ENCODE measurements at regions not wholly inside any gene's neighbourhood (a gene's known extent, or its start where the extent isn't known, plus 50 kb on each side); places are given as distances from the start of the nearest gene placed in this dataset.

GRCh38 chr18:34023471-34023870, 201.2 kb downstream of the NOL4 start:
- TF ChIP-seq JUNB (IDR thresholded peaks at IDR 0.05; ENCODE audit: unreplicated experiment) (no peak), CTCF (conservative IDR thresholded peaks at IDR 0.05; ENCODE audit: low read depth in 2 of 2) (peak in 1 of 2 experiments; percentile 4; a peak in 1 of 4 replicates), POLR2AphosphoS5 (IDR thresholded peaks at IDR 0.05; ENCODE audit: low read depth) (no peak), NANOG (IDR thresholded peaks at IDR 0.05; ENCODE audit: borderline replicate concordance) (no peak), EZH2 (IDR thresholded peaks at IDR 0.05; ENCODE audit: low read depth, unreplicated experiment) (no peak), ZNF331 (CRISPR knock-in tag; IDR thresholded peaks at IDR 0.05; ENCODE audit: low read depth) (no peak), ETS1 (IDR thresholded peaks at IDR 0.05) (no peak)
- TF ChIP-seq, protein P1, sequence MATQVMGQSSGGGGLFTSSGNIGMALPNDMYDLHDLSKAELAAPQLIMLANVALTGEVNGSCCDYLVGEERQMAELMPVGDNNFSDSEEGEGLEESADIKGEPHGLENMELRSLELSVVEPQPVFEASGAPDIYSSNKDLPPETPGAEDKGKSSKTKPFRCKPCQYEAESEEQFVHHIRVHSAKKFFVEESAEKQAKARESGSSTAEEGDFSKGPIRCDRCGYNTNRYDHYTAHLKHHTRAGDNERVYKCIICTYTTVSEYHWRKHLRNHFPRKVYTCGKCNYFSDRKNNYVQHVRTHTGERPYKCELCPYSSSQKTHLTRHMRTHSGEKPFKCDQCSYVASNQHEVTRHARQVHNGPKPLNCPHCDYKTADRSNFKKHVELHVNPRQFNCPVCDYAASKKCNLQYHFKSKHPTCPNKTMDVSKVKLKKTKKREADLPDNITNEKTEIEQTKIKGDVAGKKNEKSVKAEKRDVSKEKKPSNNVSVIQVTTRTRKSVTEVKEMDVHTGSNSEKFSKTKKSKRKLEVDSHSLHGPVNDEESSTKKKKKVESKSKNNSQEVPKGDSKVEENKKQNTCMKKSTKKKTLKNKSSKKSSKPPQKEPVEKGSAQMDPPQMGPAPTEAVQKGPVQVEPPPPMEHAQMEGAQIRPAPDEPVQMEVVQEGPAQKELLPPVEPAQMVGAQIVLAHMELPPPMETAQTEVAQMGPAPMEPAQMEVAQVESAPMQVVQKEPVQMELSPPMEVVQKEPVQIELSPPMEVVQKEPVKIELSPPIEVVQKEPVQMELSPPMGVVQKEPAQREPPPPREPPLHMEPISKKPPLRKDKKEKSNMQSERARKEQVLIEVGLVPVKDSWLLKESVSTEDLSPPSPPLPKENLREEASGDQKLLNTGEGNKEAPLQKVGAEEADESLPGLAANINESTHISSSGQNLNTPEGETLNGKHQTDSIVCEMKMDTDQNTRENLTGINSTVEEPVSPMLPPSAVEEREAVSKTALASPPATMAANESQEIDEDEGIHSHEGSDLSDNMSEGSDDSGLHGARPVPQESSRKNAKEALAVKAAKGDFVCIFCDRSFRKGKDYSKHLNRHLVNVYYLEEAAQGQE (IDR thresholded peaks at IDR 0.05; ENCODE audit: unreplicated experiment) = no peak

Data from GM23338 (cell line).